NB4 (cell line): ENCODE measurements at regions not wholly inside any gene's neighbourhood (a gene's known extent, or its start where the extent isn't known, plus 50 kb on each side); places are given as distances from the start of the nearest gene placed in this dataset.

Experiments used
- DNase-seq: peaks from one replicate; pipeline ENCODE4 v3.0.0; 2010; ENCODE audit warnings: low read depth
- H3K4me3 ChIP-seq: one replicate; pipeline ENCODE4 v1.5.1; 2011; ENCODE audit warnings: mild to moderate bottlenecking, low read depth, low read length, moderate library complexity
- CTCF ChIP-seq: IDR thresholded peaks from one replicate; pipeline ENCODE4 v1.5.1; 2012; ENCODE audit warnings: low read depth, low read length
- MAX ChIP-seq: IDR thresholded peaks from 2 replicates; pipeline ENCODE4 v1.6.1; 2011; ENCODE audit warnings: low read depth, low read length
- MYC ChIP-seq: IDR thresholded peaks from 2 replicates; pipeline ENCODE4 v1.6.1; 2011; ENCODE audit warnings: low read depth, low read length
- POLR2A ChIP-seq: IDR thresholded peaks from 2 replicates; pipeline ENCODE4 v1.6.1; 2011; ENCODE audit warnings: mild to moderate bottlenecking; ENCODE audit not compliant: insufficient read length; ENCODE audit errors: extremely low read depth

- TF ChIP-seq MAX = no peak
- TF ChIP-seq MYC = no peak
- no peak for TF ChIP-seq POLR2A
- TF ChIP-seq CTCF = no peak
- DNase-seq = no peak
- H3K4me3 ChIP-seq = no peak overlapping the region
Observed at GRCh38 chr1:212177542-212177941, 107.7 kb upstream of the PPP2R5A start.

GRCh38 chr1:212178851-212179250 is 106.4 kb upstream of the PPP2R5A start:
- no peak overlapping the region for H3K4me3 ChIP-seq
- TF ChIP-seq CTCF (no peak), POLR2A (no peak), MAX (no peak), MYC (no peak)
- no peak for DNase-seq

GRCh38 chr1:212179394-212180076 is 105.7 kb upstream of the PPP2R5A start:
- DNase-seq = peak; percentile 43
- no peak overlapping the region for H3K4me3 ChIP-seq
- TF ChIP-seq MAX (no peak), CTCF (no peak), MYC (no peak), POLR2A (no peak)

- no peak for TF ChIP-seq MAX
- TF ChIP-seq MYC = no peak
- TF ChIP-seq POLR2A = no peak
- TF ChIP-seq CTCF = no peak
- no peak for DNase-seq
- H3K4me3 ChIP-seq = no peak overlapping the region
Observed at GRCh38 chr1:212181015-212181882, 104.0 kb upstream of the PPP2R5A start.

- H3K4me3 ChIP-seq = no peak overlapping the region
- no peak for DNase-seq
- TF ChIP-seq POLR2A (no peak), MAX (no peak), CTCF (no peak), MYC (no peak)
Observed at GRCh38 chr1:212182171-212182570, 103.0 kb upstream of the PPP2R5A start.
